ENCODE measurements at regions not wholly inside any gene's neighbourhood (a gene's known extent, or its start where the extent isn't known, plus 50 kb on each side); places are given as distances from the start of the nearest gene placed in this dataset.

GRCh38 chr11:112662554-112662953 lies 298.7 kb upstream of the NCAM1 start:
- CTCF ChIA-PET: no interaction called here
- H3K27ac ChIP-seq (ENCODE audit: low read length): no peak overlapping the region
- BruUV-seq (replicated peaks): no TSS peak
- H3K4me1 ChIP-seq (ENCODE audit: control insufficient read depth, insufficient read depth, low read length): no peaks in the 10 kb centered on the region
- H3K27me3 ChIP-seq (ENCODE audit: control insufficient read depth, insufficient read depth, low read length): no peaks in the 10 kb centered on the region
- H3K4me3 ChIP-seq (ENCODE audit: low read depth in 2 of 2, low read length in 2 of 2): no peak overlapping the region
- intact Hi-C loops (cut with micrococcal nuclease; ENCODE audit: unreplicated experiment) (no loop called here), in situ Hi-C loops (cut with HindIII; ENCODE audit: low pct_unique_long_range_greater_than_20kb, low sequenced_read_pairs) (no loop called here)
- POLR2A ChIA-PET: no interaction called here
- H3K36me3 ChIP-seq (ENCODE audit: control insufficient read depth, insufficient read depth, low read length): no peaks in the 10 kb centered on the region
- DNase-seq (ENCODE audit: low read depth, low spot score) (no peak), ATAC-seq (no peak)
- H3K9me3 ChIP-seq (ENCODE audit: control insufficient read depth, insufficient read depth, low read depth, low read length): no peaks in the 10 kb centered on the region
- TF ChIP-seq TCF7L2 (IDR thresholded peaks at IDR 0.05; ENCODE audit: low read depth, low read length): no peak
- no peak for TF ChIP-seq SIN3A (IDR thresholded peaks at IDR 0.05; ENCODE audit: borderline replicate concordance, insufficient read depth, low read depth, low read length)

DNA sequence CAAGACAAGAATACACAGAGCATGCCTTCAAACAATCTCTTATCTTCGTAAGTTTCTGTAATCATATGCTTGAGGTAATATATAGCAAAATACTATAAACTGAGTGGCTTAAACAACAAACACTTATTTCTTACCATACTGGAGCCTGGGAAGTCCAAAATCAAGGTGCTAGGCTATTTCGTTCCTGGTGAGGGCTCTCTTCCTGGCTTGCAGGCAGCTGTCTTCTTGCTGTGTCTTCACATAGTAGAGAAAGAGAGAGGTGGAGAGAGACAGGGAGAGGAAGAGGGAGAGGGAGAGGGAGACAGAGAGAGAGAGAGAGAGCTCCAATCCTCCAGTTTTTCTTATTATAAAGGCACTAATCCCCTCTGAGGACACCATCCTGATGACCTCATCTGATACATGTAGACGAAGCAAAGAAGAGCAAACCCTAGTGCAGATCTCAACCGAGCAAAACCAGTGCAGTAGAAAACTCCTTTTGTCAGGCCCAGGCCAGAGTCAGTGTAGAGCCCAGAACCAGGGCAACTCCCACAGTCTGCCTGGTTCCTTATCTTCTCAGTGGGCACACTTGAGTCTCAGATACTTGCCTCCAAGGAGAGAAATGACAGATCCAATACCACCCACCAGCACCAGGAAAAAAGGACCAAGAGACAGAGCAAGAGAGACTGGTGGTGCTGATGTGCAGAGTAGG lies 297.1 kb upstream of the NCAM1 start:
- Histone ChIP-seq H3K36me3 (ENCODE audit: control insufficient read depth, insufficient read depth, low read length) (no peaks in the 10 kb centered on the region), H3K9me3 (ENCODE audit: control insufficient read depth, insufficient read depth, low read depth, low read length) (no peaks in the 10 kb centered on the region), H3K27ac (ENCODE audit: low read length) (no peak overlapping the region), H3K4me1 (ENCODE audit: control insufficient read depth, insufficient read depth, low read length) (no peaks in the 10 kb centered on the region), H3K27me3 (ENCODE audit: control insufficient read depth, insufficient read depth, low read length) (no peaks in the 10 kb centered on the region), H3K4me3 (ENCODE audit: low read depth in 2 of 2, low read length in 2 of 2) (no peak overlapping the region)
- CTCF ChIA-PET: no interaction called here
- POLR2A ChIA-PET: no interaction called here
- ATAC-seq (no peak), DNase-seq (ENCODE audit: low read depth, low spot score) (no peak)
- BruUV-seq (replicated peaks): no TSS peak
- in situ Hi-C loops (cut with HindIII; ENCODE audit: low pct_unique_long_range_greater_than_20kb, low sequenced_read_pairs): no loop called here
- no peak for TF ChIP-seq CTCF (IDR thresholded peaks at IDR 0.05)
- TF ChIP-seq SIN3A (IDR thresholded peaks at IDR 0.05; ENCODE audit: borderline replicate concordance, insufficient read depth, low read depth, low read length): no peak
- TF ChIP-seq TCF7L2 (IDR thresholded peaks at IDR 0.05; ENCODE audit: low read depth, low read length): no peak
- TF ChIP-seq POLR2AphosphoS5 (IDR thresholded peaks at IDR 0.05; ENCODE audit: low read depth, low read length): no peak
- TF ChIP-seq, protein P1, sequence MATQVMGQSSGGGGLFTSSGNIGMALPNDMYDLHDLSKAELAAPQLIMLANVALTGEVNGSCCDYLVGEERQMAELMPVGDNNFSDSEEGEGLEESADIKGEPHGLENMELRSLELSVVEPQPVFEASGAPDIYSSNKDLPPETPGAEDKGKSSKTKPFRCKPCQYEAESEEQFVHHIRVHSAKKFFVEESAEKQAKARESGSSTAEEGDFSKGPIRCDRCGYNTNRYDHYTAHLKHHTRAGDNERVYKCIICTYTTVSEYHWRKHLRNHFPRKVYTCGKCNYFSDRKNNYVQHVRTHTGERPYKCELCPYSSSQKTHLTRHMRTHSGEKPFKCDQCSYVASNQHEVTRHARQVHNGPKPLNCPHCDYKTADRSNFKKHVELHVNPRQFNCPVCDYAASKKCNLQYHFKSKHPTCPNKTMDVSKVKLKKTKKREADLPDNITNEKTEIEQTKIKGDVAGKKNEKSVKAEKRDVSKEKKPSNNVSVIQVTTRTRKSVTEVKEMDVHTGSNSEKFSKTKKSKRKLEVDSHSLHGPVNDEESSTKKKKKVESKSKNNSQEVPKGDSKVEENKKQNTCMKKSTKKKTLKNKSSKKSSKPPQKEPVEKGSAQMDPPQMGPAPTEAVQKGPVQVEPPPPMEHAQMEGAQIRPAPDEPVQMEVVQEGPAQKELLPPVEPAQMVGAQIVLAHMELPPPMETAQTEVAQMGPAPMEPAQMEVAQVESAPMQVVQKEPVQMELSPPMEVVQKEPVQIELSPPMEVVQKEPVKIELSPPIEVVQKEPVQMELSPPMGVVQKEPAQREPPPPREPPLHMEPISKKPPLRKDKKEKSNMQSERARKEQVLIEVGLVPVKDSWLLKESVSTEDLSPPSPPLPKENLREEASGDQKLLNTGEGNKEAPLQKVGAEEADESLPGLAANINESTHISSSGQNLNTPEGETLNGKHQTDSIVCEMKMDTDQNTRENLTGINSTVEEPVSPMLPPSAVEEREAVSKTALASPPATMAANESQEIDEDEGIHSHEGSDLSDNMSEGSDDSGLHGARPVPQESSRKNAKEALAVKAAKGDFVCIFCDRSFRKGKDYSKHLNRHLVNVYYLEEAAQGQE (IDR thresholded peaks at IDR 0.05; ENCODE audit: insufficient read depth in 1 of 2, low read depth in 2 of 2, low read length in 1 of 2): no peak
- intact Hi-C loops (cut with micrococcal nuclease; ENCODE audit: unreplicated experiment): no loop called here

DNA sequence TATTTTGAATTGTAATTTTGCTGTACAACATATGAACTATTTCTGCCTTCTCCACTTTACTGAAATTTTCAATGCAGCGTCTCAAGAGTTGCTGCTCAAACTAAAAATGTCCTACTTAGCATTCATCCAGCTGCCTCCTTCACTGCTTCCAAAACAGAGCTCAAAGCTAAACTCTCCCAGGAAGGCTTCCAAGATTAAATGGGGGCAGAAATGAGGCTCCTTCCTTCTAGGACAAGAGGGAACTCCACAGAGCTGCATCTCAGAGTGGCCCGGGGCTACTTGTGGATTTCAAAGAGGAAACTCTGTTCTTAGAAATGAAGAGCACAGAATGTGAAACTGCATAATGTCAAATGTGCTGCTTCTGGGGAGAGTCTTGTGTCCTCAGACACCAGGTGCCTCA lies 295.9 kb upstream of the NCAM1 start:
- ATAC-seq (no peak), DNase-seq (ENCODE audit: low read depth, low spot score) (no peak)
- Histone ChIP-seq H3K4me3 (ENCODE audit: low read depth in 2 of 2, low read length in 2 of 2) (no peak overlapping the region), H3K36me3 (ENCODE audit: control insufficient read depth, insufficient read depth, low read length) (no peaks in the 10 kb centered on the region), H3K9me3 (ENCODE audit: control insufficient read depth, insufficient read depth, low read depth, low read length) (no peaks in the 10 kb centered on the region), H3K27ac (ENCODE audit: low read length) (no peak overlapping the region), H3K4me1 (ENCODE audit: control insufficient read depth, insufficient read depth, low read length) (no peaks in the 10 kb centered on the region), H3K27me3 (ENCODE audit: control insufficient read depth, insufficient read depth, low read length) (no peaks in the 10 kb centered on the region)
- no TSS peak for BruUV-seq (replicated peaks)
- ChIA-PET POLR2A (no interaction called here), CTCF (no interaction called here)
- in situ Hi-C loops (cut with HindIII; ENCODE audit: low pct_unique_long_range_greater_than_20kb, low sequenced_read_pairs): no loop called here
- TF ChIP-seq, protein P1 (IDR thresholded peaks at IDR 0.05; ENCODE audit: insufficient read depth in 1 of 2, low read depth in 2 of 2, low read length in 1 of 2): no peak
- TF ChIP-seq CTCF (IDR thresholded peaks at IDR 0.05) (no peak), TCF7L2 (IDR thresholded peaks at IDR 0.05; ENCODE audit: low read depth, low read length) (no peak), POLR2AphosphoS5 (IDR thresholded peaks at IDR 0.05; ENCODE audit: low read depth, low read length) (no peak), SIN3A (IDR thresholded peaks at IDR 0.05; ENCODE audit: borderline replicate concordance, insufficient read depth, low read depth, low read length) (no peak)
- intact Hi-C loops (cut with micrococcal nuclease; ENCODE audit: unreplicated experiment): no loop called here
